ENCODE measurements at regions not wholly inside any gene's neighbourhood (a gene's known extent, or its start where the extent isn't known, plus 50 kb on each side); places are given as distances from the start of the nearest gene placed in this dataset.

DNA sequence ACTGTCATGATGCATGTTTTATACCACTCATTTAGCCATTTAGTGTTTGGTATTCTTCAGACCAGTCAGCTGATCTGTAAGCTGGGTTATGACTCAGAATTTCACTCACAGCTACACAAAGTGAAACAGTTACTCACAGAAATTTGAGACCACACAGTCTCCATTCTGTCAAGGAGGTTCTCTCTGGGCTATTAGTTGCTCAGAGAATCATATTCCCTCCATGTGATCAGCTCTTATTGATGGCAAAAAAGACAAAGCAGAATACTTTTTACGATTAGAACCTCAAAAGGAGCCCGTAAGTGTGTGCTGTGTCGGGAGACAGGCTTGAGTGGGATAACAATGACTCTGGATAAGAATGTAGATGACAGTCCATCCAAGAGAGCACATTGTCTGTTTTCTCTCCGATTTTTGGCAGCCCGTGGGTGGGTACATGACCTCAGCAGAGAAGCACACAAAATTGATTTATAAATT is 277.6 kb upstream of the SORCS1 start:
- peak; percentile 64 for DNase-seq (ENCODE audit: low read depth)
- TF ChIP-seq, protein P1, sequence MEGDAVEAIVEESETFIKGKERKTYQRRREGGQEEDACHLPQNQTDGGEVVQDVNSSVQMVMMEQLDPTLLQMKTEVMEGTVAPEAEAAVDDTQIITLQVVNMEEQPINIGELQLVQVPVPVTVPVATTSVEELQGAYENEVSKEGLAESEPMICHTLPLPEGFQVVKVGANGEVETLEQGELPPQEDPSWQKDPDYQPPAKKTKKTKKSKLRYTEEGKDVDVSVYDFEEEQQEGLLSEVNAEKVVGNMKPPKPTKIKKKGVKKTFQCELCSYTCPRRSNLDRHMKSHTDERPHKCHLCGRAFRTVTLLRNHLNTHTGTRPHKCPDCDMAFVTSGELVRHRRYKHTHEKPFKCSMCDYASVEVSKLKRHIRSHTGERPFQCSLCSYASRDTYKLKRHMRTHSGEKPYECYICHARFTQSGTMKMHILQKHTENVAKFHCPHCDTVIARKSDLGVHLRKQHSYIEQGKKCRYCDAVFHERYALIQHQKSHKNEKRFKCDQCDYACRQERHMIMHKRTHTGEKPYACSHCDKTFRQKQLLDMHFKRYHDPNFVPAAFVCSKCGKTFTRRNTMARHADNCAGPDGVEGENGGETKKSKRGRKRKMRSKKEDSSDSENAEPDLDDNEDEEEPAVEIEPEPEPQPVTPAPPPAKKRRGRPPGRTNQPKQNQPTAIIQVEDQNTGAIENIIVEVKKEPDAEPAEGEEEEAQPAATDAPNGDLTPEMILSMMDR (conservative IDR thresholded peaks at IDR 0.05; ENCODE audit: control insufficient read depth, insufficient read depth, low read depth, low read length): no peak
- H3K4me3 ChIP-seq (ENCODE audit: control insufficient read depth, low read depth, low read length): no peak overlapping the region

DNA sequence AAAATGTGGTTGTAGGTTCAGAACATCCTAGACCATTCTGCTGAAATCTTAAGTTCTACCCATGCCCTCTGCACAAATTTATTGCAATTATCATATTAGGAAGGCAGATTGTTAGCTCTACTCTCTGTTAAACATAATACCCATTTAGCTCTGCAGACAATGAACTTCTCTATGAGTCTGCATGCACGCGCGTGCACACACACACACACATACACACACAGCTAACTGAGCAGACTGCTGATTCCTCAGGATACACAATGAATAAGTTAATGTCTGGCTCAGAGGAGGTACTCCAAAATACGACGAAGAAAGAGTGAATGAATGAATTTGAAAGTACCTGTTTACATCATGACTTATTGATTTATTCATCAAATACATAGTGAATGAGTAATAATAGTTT is 276.2 kb upstream of the SORCS1 start:
- TF ChIP-seq, protein P1 (conservative IDR thresholded peaks at IDR 0.05; ENCODE audit: control insufficient read depth, insufficient read depth, low read depth, low read length): no peak
- H3K4me3 ChIP-seq (ENCODE audit: control insufficient read depth, low read depth, low read length): no peak overlapping the region
- DNase-seq (ENCODE audit: low read depth): no peak

DNA sequence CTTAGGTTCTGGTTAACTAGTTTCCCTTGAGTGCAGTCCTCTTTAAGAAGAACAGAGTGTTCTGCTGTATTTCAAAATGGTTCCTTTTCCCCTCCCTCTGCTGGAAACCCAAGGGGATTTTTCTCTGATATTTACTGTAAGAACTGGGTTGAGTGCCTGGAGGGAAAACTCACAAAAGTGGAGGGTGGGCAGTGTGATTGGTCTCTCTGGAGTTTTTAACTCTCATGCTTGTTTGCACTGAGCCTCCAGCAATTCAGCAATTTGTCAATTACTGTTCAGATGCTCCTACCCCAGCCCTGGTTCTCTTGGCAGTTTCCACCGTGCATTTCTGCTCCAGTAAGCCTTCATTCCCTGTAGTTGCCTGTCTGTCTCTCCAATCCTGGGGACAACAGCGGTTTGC is 273.4 kb upstream of the SORCS1 start:
- DNase-seq (ENCODE audit: low read depth): no peak
- TF ChIP-seq, protein P1 (conservative IDR thresholded peaks at IDR 0.05; ENCODE audit: control insufficient read depth, insufficient read depth, low read depth, low read length): no peak
- H3K4me3 ChIP-seq (ENCODE audit: control insufficient read depth, low read depth, low read length): no peak overlapping the region

DNA sequence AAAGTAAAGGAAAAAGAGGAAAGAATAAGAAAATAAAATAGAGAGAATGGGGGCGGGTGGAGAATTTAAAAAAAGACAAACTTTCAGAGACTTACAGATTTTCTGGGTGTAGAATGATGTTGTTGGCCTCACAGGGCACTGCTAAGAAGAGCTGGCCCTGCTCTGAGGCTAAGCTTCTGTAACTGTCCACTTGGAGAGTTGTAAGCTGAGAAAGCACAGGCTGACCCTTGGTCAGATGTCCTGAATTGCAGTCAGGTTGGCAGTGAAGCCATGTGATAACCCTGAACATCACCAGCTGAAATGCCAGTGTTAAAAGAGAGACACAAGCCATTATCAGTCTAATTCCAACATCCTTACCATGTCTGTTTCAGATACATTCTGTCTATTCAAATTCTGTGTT is 272.1 kb upstream of the SORCS1 start:
- DNase-seq (ENCODE audit: low read depth): no peak
- TF ChIP-seq, protein P1 (conservative IDR thresholded peaks at IDR 0.05; ENCODE audit: control insufficient read depth, insufficient read depth, low read depth, low read length): no peak
- no peak overlapping the region for H3K4me3 ChIP-seq (ENCODE audit: control insufficient read depth, low read depth, low read length)

DNA sequence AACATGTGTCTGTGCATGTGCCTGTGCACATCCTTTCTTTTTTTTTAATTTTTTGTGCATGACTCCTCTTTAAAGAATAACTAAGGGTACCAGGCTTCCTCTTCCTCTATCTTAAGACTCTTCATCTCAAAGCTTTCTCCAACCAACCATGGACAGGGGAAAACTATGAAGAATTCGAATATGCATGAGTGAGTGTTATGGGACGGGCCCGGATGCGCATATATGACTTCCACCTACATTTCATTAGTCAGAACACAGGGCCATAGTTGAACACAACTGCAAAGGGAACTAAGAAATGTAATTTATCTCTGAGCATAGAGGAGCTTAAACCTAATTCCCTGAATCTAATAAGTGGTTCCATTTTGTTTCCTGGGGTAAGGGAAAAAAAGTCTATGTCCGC is 270.3 kb upstream of the SORCS1 start:
- TF ChIP-seq, protein P1 (conservative IDR thresholded peaks at IDR 0.05; ENCODE audit: control insufficient read depth, insufficient read depth, low read depth, low read length): no peak
- no peak overlapping the region for H3K4me3 ChIP-seq (ENCODE audit: control insufficient read depth, low read depth, low read length)
- DNase-seq (ENCODE audit: low read depth): no peak

DNA sequence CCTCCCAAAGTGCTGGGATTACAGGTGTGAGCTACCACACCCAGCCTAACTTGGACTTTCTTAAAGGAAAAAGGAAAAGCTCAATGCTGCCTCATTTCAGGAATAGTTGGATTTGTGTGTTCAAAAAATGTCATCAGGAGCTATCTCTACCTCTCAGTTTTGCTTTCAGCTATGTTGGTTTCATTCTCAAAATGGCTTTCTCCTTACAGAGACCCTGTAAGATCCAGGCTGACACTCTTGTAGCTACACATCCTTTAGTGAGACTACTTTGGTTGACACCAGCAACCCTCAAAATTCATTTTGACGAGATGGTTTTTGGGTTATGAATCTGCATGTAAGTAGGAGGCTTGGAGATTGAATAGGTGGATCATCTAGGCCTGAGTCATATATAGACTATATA is 269.7 kb upstream of the SORCS1 start:
- TF ChIP-seq, protein P1 (conservative IDR thresholded peaks at IDR 0.05; ENCODE audit: control insufficient read depth, insufficient read depth, low read depth, low read length): no peak

DNA sequence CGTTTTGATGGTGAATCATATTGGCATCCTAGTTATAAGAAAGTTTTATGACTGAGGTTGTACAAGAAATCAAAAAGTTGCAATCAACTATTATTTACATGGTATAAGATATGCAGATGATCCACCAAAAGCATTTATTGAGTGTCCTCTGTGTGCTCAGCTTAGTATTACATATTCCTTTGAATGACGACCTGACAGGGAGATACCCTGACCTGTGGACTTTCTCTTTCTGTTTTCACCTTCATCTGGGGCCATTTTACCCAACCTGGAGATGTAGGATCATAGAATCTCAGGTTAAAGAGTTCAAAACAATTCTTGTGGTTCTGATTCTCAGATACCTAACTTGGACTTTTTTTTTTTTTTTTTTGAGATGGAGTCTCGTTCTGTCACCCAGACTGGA is 269.1 kb upstream of the SORCS1 start:
- H3K4me3 ChIP-seq (ENCODE audit: control insufficient read depth, low read depth, low read length): no peak overlapping the region
- no peak for DNase-seq (ENCODE audit: low read depth)
- TF ChIP-seq, protein P1 (conservative IDR thresholded peaks at IDR 0.05; ENCODE audit: control insufficient read depth, insufficient read depth, low read depth, low read length): no peak

More for the DNA sequence above, 269.7 kb upstream of the SORCS1 start:
- no peak for DNase-seq (ENCODE audit: low read depth)
- no peak overlapping the region for H3K4me3 ChIP-seq (ENCODE audit: control insufficient read depth, low read depth, low read length)

Measured in fibroblast of mammary gland (primary cell).